ENCODE measurements at regions not wholly inside any gene's neighbourhood (a gene's known extent, or its start where the extent isn't known, plus 50 kb on each side); places are given as distances from the start of the nearest gene placed in this dataset.

GRCh38 chr6:87815449-87815848 lies 113.4 kb upstream of the AKIRIN2 start:
- Histone ChIP-seq H3K56ac (ENCODE audit: insufficient read length, low read depth, low read length) (no peak overlapping the region), H4K91ac (ENCODE audit: insufficient read length, low read depth, low read length) (no peak overlapping the region), H2BK12ac (ENCODE audit: insufficient read length, low read depth, low read length) (no peak overlapping the region), H3K4me1 (ENCODE audit: insufficient read depth, low read length) (no peaks in the 10 kb centered on the region), H3K4ac (ENCODE audit: low read depth, low read length) (no peak overlapping the region), H3T11ph (ENCODE audit: low read length) (no peak overlapping the region), H3K9ac (ENCODE audit: extremely low read depth, insufficient read length, low read length) (no peak overlapping the region), H4K5ac (ENCODE audit: insufficient read length, low read depth, low read length) (no peak overlapping the region), H3K4me2 (ENCODE audit: insufficient read depth, insufficient read length, low read length) (no peak overlapping the region), H3K27ac (ENCODE audit: insufficient read length, low read depth, low read length) (no peak overlapping the region), H3K79me1 (ENCODE audit: insufficient read depth, low read depth, low read length, poor library complexity, severe bottlenecking) (no peaks in the 10 kb centered on the region), H3K23me2 (ENCODE audit: insufficient read length, low read depth, low read length, poor library complexity, severe bottlenecking) (no peaks in the 10 kb centered on the region), H3K9me3 (ENCODE audit: control insufficient read depth, low read depth, low read length) (no peaks in the 10 kb centered on the region), H3K23ac (ENCODE audit: insufficient read length, low read depth, low read length) (no peak overlapping the region), H3K27me3 (ENCODE audit: insufficient read depth, low read length) (no peaks in the 10 kb centered on the region), H3K14ac (ENCODE audit: insufficient read depth, low read length) (no peak overlapping the region), H2BK5ac (ENCODE audit: insufficient read length, low read length) (no peak overlapping the region), H2AFZ (ENCODE audit: low read length) (no peak overlapping the region), H4K20me1 (ENCODE audit: control insufficient read depth, insufficient read depth, insufficient read length) (no peaks in the 10 kb centered on the region), H4K8ac (replicated peaks; ENCODE audit: insufficient read length, low read depth, low read length) (no peak overlapping the region), H2BK120ac (ENCODE audit: low read depth, low read length, poor library complexity, severe bottlenecking) (no peak overlapping the region), H3K79me2 (ENCODE audit: insufficient read depth, low read length) (no peaks in the 10 kb centered on the region), H2BK20ac (ENCODE audit: low read depth, low read length, poor library complexity, severe bottlenecking) (no peak overlapping the region), H3K18ac (ENCODE audit: insufficient read length, low read depth, low read length) (no peak overlapping the region), H2BK15ac (ENCODE audit: low read depth, low read length) (no peak overlapping the region), H2AK5ac (ENCODE audit: insufficient read length, low read length) (no peak overlapping the region)
- no peaks in the 10 kb centered on the region for H3K36me3 Mint-ChIP-seq (ENCODE audit: insufficient read depth in 1 of 3, low read depth in 3 of 3)
- DNase-seq, result no peak
- H3K4me3 Mint-ChIP-seq, result no peak overlapping the region
- H3K27me3 Mint-ChIP-seq (ENCODE audit: low read depth), result peaks cover 2% of the 10 kb centered on the region; the same call in 1 of the 2 replicates
- no CpG with 5 or more reads among the region's 1 CpG for WGBS (ENCODE audit: extremely low coverage, insufficient read length, low lambda C conversion rate)
- H3K9me3 Mint-ChIP-seq, result no peaks in the 10 kb centered on the region
- no peak for TF ChIP-seq CTCF (conservative IDR thresholded peaks at IDR 0.05)
- H3K27ac Mint-ChIP-seq, result no peak overlapping the region; a peak in 1 of 7 replicates
- H3K4me1 Mint-ChIP-seq, result no peaks in the 10 kb centered on the region
